HFFc6 (cell line): ENCODE measurements at regions not wholly inside any gene's neighbourhood (a gene's known extent, or its start where the extent isn't known, plus 50 kb on each side); places are given as distances from the start of the nearest gene placed in this dataset.

Experiments
- DNase-seq: peaks from one replicate; pipeline ENCODE4 v3.0.0-alpha.2; 2018
- H3K27ac Mint-ChIP-seq: 2 replicates; pipeline ENCODE4 v1.8.0; 2020; ENCODE audit warnings: mild to moderate bottlenecking, mixed read lengths
- H3K27me3 Mint-ChIP-seq: 2 replicates; pipeline ENCODE4 v1.8.0; 2021; ENCODE audit warnings: mild to moderate bottlenecking, moderate library complexity, mixed read lengths; ENCODE audit not compliant: insufficient read depth
- H3K36me3 Mint-ChIP-seq: 2 replicates; pipeline ENCODE4 v1.8.0; 2021; ENCODE audit warnings: low read depth, mixed read lengths
- H3K4me1 Mint-ChIP-seq: 2 replicates; pipeline ENCODE4 v1.8.0; 2020; ENCODE audit warnings: low read depth, mixed read lengths
- H3K4me3 Mint-ChIP-seq: 2 replicates; pipeline ENCODE4 v1.8.0; 2020; ENCODE audit warnings: mild to moderate bottlenecking, moderate library complexity, mixed read lengths
- H3K9me3 Mint-ChIP-seq: 2 replicates; pipeline ENCODE4 v1.8.0; 2020; ENCODE audit warnings: mild to moderate bottlenecking, mixed read lengths
- TF ChIP-seq, protein P1 (sequence below): fragments of 200-600 bp; sonication (generic); IDR thresholded peaks from 2 replicates; pipeline ENCODE4 v1.5.0; 2021; ENCODE audit warnings: antibody characterized with exemption, mild to moderate bottlenecking

GRCh38 chr20:53843645-53844044, 226.7 kb downstream of the BCAS1 start:
- no peaks in the 10 kb centered on the region for H3K36me3 Mint-ChIP-seq
- no peak overlapping the region for H3K27ac Mint-ChIP-seq
- no peak for DNase-seq
- H3K4me3 Mint-ChIP-seq = no peak overlapping the region
- no peaks in the 10 kb centered on the region for H3K27me3 Mint-ChIP-seq
- TF ChIP-seq, protein P1, sequence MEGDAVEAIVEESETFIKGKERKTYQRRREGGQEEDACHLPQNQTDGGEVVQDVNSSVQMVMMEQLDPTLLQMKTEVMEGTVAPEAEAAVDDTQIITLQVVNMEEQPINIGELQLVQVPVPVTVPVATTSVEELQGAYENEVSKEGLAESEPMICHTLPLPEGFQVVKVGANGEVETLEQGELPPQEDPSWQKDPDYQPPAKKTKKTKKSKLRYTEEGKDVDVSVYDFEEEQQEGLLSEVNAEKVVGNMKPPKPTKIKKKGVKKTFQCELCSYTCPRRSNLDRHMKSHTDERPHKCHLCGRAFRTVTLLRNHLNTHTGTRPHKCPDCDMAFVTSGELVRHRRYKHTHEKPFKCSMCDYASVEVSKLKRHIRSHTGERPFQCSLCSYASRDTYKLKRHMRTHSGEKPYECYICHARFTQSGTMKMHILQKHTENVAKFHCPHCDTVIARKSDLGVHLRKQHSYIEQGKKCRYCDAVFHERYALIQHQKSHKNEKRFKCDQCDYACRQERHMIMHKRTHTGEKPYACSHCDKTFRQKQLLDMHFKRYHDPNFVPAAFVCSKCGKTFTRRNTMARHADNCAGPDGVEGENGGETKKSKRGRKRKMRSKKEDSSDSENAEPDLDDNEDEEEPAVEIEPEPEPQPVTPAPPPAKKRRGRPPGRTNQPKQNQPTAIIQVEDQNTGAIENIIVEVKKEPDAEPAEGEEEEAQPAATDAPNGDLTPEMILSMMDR = no peak
- peaks cover 34% of the 10 kb centered on the region for H3K4me1 Mint-ChIP-seq
- H3K9me3 Mint-ChIP-seq = no peaks in the 10 kb centered on the region

DNA sequence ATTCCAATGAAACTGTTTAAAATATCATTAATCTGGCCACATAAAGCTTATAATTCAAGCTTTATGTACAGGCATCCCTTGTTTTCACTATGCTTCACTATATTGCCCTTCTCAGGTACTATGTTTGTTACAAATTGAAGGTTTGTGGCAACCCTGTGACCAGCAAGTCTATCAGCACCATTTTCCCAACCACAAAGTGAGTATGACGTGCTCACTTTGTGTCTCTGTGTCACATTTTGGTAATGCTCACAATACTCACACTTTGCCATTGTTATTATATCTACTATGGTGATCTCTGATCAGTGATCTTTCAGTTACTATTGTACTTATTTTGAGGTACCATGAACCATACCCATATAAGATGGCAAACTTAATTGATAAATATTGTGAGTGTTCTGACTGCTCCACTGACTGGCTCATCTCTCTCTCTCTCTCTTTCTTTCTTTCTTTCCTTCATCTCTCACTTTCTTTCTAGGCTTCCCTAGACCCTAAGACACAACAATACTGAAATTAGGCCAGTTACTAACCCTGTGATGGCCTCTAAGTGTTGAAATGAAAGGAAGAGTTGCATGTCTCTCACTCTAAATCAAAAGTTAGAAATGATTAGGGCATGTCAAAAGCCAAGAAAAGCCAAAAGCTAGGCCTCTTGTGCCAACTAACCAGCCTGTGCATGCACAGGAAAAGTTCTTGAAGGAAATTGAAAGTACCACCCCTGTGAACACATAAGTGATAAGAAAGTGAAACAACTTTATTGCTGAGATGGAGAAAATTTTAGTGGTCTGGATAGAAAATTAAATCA, 227.9 kb downstream of the BCAS1 start:
- Mint-ChIP-seq H3K9me3 (peaks cover 5% of the 10 kb centered on the region), H3K4me3 (no peak overlapping the region), H3K4me1 (peaks cover 34% of the 10 kb centered on the region), H3K27ac (no peak overlapping the region), H3K27me3 (no peaks in the 10 kb centered on the region), H3K36me3 (peaks cover 4% of the 10 kb centered on the region; the same call in 1 of the 2 replicates)
- no peak for DNase-seq
- TF ChIP-seq, protein P1 = no peak

GRCh38 chr20:53841741-53842140, 228.7 kb downstream of the BCAS1 start:
- Mint-ChIP-seq H3K4me1 (peaks cover 34% of the 10 kb centered on the region), H3K9me3 (peaks cover 5% of the 10 kb centered on the region), H3K27ac (no peak overlapping the region), H3K36me3 (peaks cover 4% of the 10 kb centered on the region; the same call in 1 of the 2 replicates), H3K27me3 (no peaks in the 10 kb centered on the region; the same call in 1 of the 2 replicates), H3K4me3 (no peak overlapping the region)
- DNase-seq = no peak
- TF ChIP-seq, protein P1 = no peak

DNA sequence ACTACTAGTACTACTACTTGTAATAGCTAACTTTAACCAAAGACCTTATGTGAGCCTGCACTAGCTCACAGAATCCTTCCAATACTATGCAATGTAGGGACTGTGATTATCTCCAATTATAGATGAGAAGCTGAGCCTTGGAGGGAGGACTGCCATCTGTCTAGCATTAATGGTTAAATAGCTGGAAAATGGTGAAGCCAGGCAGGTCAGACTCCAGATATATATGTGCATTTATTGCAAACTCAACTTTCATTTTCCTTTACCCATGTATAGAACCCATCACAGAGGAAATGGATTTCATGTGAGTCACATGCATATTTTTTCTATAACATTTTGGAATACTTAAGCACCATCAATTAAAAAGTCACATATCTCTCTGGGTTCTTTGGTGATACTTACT, 229.9 kb downstream of the BCAS1 start:
- DNase-seq = no peak
- TF ChIP-seq, protein P1 = no peak
- Mint-ChIP-seq H3K4me3 (no peak overlapping the region), H3K9me3 (peaks cover 5% of the 10 kb centered on the region), H3K27me3 (no peaks in the 10 kb centered on the region; the same call in 1 of the 2 replicates), H3K36me3 (peaks cover 4% of the 10 kb centered on the region; the same call in 1 of the 2 replicates), H3K4me1 (peaks cover 27% of the 10 kb centered on the region), H3K27ac (no peak overlapping the region)

DNA sequence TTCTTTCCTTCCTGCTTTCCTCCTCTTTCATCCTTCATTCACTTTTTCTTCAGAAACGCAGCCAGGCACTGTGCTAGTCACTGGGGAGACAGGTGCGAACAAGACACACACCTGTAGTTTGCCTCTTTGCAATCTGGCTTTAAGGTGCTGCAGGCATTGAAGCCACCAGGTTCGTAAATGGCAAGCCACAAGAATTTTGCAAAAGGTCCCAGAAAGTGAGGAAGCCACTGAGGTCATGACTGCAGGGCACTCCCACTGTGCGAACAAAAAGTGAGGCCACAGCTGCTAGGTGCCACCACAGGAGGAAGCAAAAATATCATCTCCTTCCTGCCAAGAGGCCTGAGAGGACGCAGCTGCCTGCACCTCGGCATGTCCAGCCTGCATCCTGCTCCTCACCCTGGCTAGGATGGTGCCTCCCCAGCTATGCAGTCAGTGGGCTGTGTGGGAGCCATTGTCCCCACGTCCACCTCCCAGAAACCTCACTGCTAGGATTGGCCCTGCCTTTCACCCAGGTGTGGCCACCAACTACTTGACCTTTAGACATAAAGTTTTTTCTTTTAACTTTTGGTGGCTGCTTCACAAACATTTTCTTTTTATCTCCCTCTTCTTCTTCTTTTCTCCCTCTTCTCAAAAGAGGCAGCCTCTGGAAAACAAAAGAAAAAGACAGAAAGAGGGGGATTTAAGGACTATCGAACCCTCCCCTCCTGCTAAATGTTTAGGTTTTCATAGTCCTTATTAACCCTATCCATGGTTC, 230.8 kb downstream of the BCAS1 start:
- H3K4me1 Mint-ChIP-seq = peaks cover 28% of the 10 kb centered on the region
- peaks cover 5% of the 10 kb centered on the region for H3K9me3 Mint-ChIP-seq
- peak overlapping the region; percentile 42; the same call in 1 of the 2 replicates for H3K27ac Mint-ChIP-seq
- TF ChIP-seq, protein P1 = no peak
- DNase-seq = no peak
- no peaks in the 10 kb centered on the region; the same call in 1 of the 2 replicates for H3K27me3 Mint-ChIP-seq
- H3K4me3 Mint-ChIP-seq = no peak overlapping the region
- peaks cover 4% of the 10 kb centered on the region; the same call in 1 of the 2 replicates for H3K36me3 Mint-ChIP-seq
